Lower leg skin (tissue), 4 donors: ENCODE measurements at regions not wholly inside any gene's neighbourhood (a gene's known extent, or its start where the extent isn't known, plus 50 kb on each side); places are given as distances from the start of the nearest gene placed in this dataset.

Experiments
- DNase-seq, 2 donors: peaks; one replicate each; pipeline ENCODE4 v3.0.0-alpha.2; 2019; ENCODE audit warnings: low spot score in 2 of 2
- H3K4me3 ChIP-seq: fragments of 200-600 bp; sonication (generic); 2 replicates; pipeline ENCODE4 v1.5.1; 2017; ENCODE audit warnings: mild to moderate bottlenecking, low read depth; ENCODE audit not compliant: poor library complexity, severe bottlenecking
- POLR2A ChIP-seq, 2 donors: fragments of 450-650 bp; IDR thresholded peaks; one replicate each; pipeline ENCODE4 v1.6.1; 2016 to 2017; ENCODE audit warnings: antibody characterized with exemption in 2 of 2, mild to moderate bottlenecking in 1 of 2, moderate library complexity in 1 of 2
- WGBS, 2 donors: methylation state at CpG; one replicate each; pipeline ENCODE4 v1.1.5; 2018; 5-methylcytosine and 5-hydroxymethylcytosine counted together
- intact Hi-C: fragments of 100-400 bp; cut with DNase I; formaldehyde crosslinking; loops from one replicate; pipeline ENCODE4 v1.15.0; 2023; ENCODE audit warnings: low total_unique reads
- TF ChIP-seq, protein P1 (sequence below), 3 donors: fragments of 450-650 bp; IDR thresholded peaks; one replicate each; pipeline ENCODE4 v1.5.1; 2016; ENCODE audit warnings: antibody characterized with exemption in 3 of 3, mild to moderate bottlenecking in 3 of 3, moderate library complexity in 2 of 3

DNA sequence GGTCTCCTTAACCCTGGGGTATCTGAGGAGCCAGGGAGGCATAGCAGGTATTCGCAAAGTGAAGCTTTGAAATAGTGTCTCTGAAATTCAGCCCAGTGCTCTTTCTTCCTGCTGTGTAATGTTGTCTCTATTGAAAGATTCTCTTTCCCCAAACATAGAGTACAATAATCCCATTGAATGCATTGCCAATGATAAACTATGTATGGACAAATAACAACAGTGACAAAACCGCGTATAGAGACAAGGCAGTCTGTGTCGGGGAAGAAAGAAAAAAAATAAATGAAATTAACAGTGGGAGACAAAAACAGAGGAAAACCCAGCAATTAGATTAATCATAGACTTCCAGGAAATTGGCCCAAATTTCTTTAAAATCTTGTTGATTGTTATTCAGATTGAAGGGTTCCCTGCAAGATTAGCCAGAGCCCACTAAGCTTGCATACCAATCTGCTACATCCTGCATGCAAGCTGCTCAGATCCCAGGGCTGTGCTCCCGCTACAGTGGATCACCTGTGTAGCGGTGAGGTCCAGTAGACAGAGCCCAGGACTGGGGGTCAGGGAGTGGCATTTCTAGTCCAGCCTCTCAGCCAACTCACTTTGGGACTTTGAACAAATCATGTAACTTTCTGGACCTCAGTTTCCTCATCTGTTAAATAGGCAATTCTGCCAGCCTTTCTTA is 492.8 kb downstream of the INSC start:
- no peak overlapping the region for H3K4me3 ChIP-seq
- no peak for DNase-seq
- TF ChIP-seq, protein P1, sequence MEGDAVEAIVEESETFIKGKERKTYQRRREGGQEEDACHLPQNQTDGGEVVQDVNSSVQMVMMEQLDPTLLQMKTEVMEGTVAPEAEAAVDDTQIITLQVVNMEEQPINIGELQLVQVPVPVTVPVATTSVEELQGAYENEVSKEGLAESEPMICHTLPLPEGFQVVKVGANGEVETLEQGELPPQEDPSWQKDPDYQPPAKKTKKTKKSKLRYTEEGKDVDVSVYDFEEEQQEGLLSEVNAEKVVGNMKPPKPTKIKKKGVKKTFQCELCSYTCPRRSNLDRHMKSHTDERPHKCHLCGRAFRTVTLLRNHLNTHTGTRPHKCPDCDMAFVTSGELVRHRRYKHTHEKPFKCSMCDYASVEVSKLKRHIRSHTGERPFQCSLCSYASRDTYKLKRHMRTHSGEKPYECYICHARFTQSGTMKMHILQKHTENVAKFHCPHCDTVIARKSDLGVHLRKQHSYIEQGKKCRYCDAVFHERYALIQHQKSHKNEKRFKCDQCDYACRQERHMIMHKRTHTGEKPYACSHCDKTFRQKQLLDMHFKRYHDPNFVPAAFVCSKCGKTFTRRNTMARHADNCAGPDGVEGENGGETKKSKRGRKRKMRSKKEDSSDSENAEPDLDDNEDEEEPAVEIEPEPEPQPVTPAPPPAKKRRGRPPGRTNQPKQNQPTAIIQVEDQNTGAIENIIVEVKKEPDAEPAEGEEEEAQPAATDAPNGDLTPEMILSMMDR (IDR thresholded peaks at IDR 0.05): no peak
- no peak for TF ChIP-seq POLR2A (IDR thresholded peaks at IDR 0.05)
- WGBS, 2 donors: 87 to 90% methylated on average over 6 of the region's 6 CpGs
- intact Hi-C loops: no loop called here

DNA sequence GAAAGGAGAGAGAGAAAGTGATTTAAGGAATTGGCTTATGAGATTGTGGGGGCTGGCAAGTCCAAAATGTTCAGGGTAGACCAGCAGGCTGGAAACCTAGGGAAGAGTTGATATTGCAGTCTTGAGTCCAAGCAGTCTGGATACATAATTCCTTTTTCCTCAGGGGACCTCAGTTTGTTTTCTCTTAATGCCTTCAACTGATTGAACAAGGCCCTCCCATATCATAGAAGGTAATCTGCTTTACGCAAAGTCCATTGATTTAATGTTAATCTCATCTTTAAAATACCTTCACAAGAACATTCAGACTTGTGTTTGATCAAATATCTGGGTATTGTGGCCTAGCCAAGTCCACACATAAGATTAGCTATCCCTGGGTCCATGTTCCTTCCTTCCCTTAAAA is 494.7 kb downstream of the INSC start:
- WGBS, 2 donors: 94 to 100% methylated on average over 1 of the region's 1 CpG
- no peak overlapping the region for H3K4me3 ChIP-seq
- intact Hi-C loops: no loop called here
- TF ChIP-seq, protein P1 (IDR thresholded peaks at IDR 0.05): no peak
- no peak for TF ChIP-seq POLR2A (IDR thresholded peaks at IDR 0.05)
- DNase-seq: no peak

DNA sequence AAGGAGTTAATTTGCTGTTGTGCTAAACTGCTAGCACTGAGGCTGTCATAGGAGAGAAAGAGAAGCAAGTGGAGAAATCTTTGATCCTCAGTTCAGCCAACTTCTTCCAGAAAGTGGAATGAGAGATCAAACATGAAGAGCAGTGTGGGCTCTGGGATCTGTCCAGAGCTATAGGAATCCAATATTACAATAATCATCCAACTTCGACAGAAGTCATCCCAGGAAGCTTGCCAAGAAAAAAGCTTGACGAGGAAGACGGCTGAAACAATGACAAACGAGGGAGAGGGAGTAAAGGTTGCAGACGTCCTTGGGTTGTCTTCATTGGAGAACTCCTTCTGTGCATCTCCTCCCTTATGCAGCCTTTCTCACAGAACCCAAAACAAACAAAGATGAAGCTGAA is 496.2 kb downstream of the INSC start:
- no peak overlapping the region for H3K4me3 ChIP-seq
- 53 to 54% methylated on average over 5 of the region's 5 CpGs for WGBS, 2 donors
- intact Hi-C loops: no loop called here
- TF ChIP-seq POLR2A (IDR thresholded peaks at IDR 0.05): no peak
- TF ChIP-seq, protein P1 (IDR thresholded peaks at IDR 0.05): no peak
- DNase-seq: no peak

GRCh38 chr11:15613251-15613650 is 498.5 kb downstream of the INSC start:
- no peak for DNase-seq
- TF ChIP-seq, protein P1 (IDR thresholded peaks at IDR 0.05): no peak
- TF ChIP-seq POLR2A (IDR thresholded peaks at IDR 0.05): no peak
- no peak overlapping the region for H3K4me3 ChIP-seq
- intact Hi-C loops: no loop called here
- 68 to 85% methylated on average over 1 of the region's 1 CpG for WGBS, 2 donors

- DNase-seq: no peak
- no peak overlapping the region for H3K4me3 ChIP-seq
- TF ChIP-seq, protein P1 (IDR thresholded peaks at IDR 0.05): no peak
- TF ChIP-seq POLR2A (IDR thresholded peaks at IDR 0.05): no peak
- 73 to 78% methylated on average over 1 of the region's 1 CpG for WGBS, 2 donors
- intact Hi-C loops: no loop called here
These were observed 499.1 kb downstream of the INSC start for GRCh38 chr11:15613789-15614188.
